ENCODE measurements at regions not wholly inside any gene's neighbourhood (a gene's known extent, or its start where the extent isn't known, plus 50 kb on each side); places are given as distances from the start of the nearest gene placed in this dataset.

- TF ChIP-seq CTCF (conservative IDR thresholded peaks at IDR 0.05; ENCODE audit: low read length) (no peak), EZH2phosphoT487 (IDR thresholded peaks at IDR 0.05; ENCODE audit: borderline replicate concordance) (no peak)
Measured at GRCh38 chr15:98077186-98077585, 116.7 kb downstream of the ARRDC4 start.

All from Loucy (cell line).